Neural crest cell (in vitro differentiated cells): ENCODE measurements at regions not wholly inside any gene's neighbourhood (a gene's known extent, or its start where the extent isn't known, plus 50 kb on each side); places are given as distances from the start of the nearest gene placed in this dataset.

Source experiments
- DNase-seq: peaks from one replicate; pipeline ENCODE4 v3.0.0; 2021; ENCODE audit warnings: low read depth, mixed read lengths, low spot score
- H3K27ac Mint-ChIP-seq: one replicate; pipeline ENCODE4 v1.8.0; 2021; ENCODE audit warnings: mild to moderate bottlenecking, mixed read lengths; ENCODE audit not compliant: unreplicated experiment
- H3K27me3 Mint-ChIP-seq: 2 replicates; pipeline ENCODE4 v1.8.0; 2021; ENCODE audit warnings: low read depth, mild to moderate bottlenecking, mixed read lengths
- H3K36me3 Mint-ChIP-seq: 2 replicates; pipeline ENCODE4 v1.8.0; 2021; ENCODE audit warnings: low read depth, mild to moderate bottlenecking, mixed read lengths
- H3K4me1 Mint-ChIP-seq: 2 replicates; pipeline ENCODE4 v1.8.0; 2021; ENCODE audit warnings: mixed read lengths
- H3K4me3 Mint-ChIP-seq: one replicate; pipeline ENCODE4 v1.8.0; 2021; ENCODE audit warnings: mild to moderate bottlenecking, mixed read lengths
- H3K9me3 Mint-ChIP-seq: 2 replicates; pipeline ENCODE4 v1.8.0; 2021; ENCODE audit warnings: mixed read lengths
- CTCF ChIP-seq: fragments of 200-600 bp; sonication (generic); conservative IDR thresholded peaks from 2 replicates; pipeline ENCODE4 v1.5.0; 2021; ENCODE audit warnings: antibody characterized with exemption, mild to moderate bottlenecking

- Mint-ChIP-seq H3K4me1 (peaks cover 26% of the 10 kb centered on the region), H3K27me3 (no peaks in the 10 kb centered on the region), H3K36me3 (peaks cover 24% of the 10 kb centered on the region), H3K9me3 (peaks cover 14% of the 10 kb centered on the region), H3K27ac (no peak overlapping the region), H3K4me3 (no peak overlapping the region)
- TF ChIP-seq CTCF = no peak
- no peak for DNase-seq
These were observed 578.6 kb downstream of the RFPL4B start for GRCh38 chr6:112925702-112926101.

- H3K9me3 Mint-ChIP-seq = peaks cover 10% of the 10 kb centered on the region
- TF ChIP-seq CTCF = no peak
- no peak overlapping the region for H3K4me3 Mint-ChIP-seq
- H3K27me3 Mint-ChIP-seq = no peaks in the 10 kb centered on the region
- DNase-seq = no peak
- no peak overlapping the region for H3K27ac Mint-ChIP-seq
- H3K4me1 Mint-ChIP-seq = peaks cover 32% of the 10 kb centered on the region
- peaks cover 14% of the 10 kb centered on the region for H3K36me3 Mint-ChIP-seq
These were observed 580.7 kb downstream of the RFPL4B start for GRCh38 chr6:112927641-112928320.

- Mint-ChIP-seq H3K4me1 (peaks cover 24% of the 10 kb centered on the region), H3K27ac (no peak overlapping the region), H3K9me3 (peaks cover 4% of the 10 kb centered on the region), H3K36me3 (peaks cover 9% of the 10 kb centered on the region), H3K27me3 (no peaks in the 10 kb centered on the region), H3K4me3 (no peak overlapping the region)
- no peak for TF ChIP-seq CTCF
- DNase-seq = no peak
These were observed 582.5 kb downstream of the RFPL4B start for GRCh38 chr6:112929641-112930040.

- TF ChIP-seq CTCF = no peak
- no peak for DNase-seq
- Mint-ChIP-seq H3K4me3 (no peak overlapping the region), H3K4me1 (peaks cover 24% of the 10 kb centered on the region), H3K9me3 (peaks cover 4% of the 10 kb centered on the region), H3K36me3 (peaks cover 5% of the 10 kb centered on the region), H3K27ac (no peak overlapping the region), H3K27me3 (no peaks in the 10 kb centered on the region)
These were observed 584.7 kb downstream of the RFPL4B start for GRCh38 chr6:112931832-112932231.

- Mint-ChIP-seq H3K4me1 (peaks cover 23% of the 10 kb centered on the region), H3K27me3 (no peaks in the 10 kb centered on the region), H3K27ac (no peak overlapping the region), H3K4me3 (no peak overlapping the region), H3K9me3 (peaks cover 4% of the 10 kb centered on the region), H3K36me3 (peaks cover 3% of the 10 kb centered on the region)
- no peak for TF ChIP-seq CTCF
- no peak for DNase-seq
These were observed 586.8 kb downstream of the RFPL4B start for GRCh38 chr6:112933947-112934346.
